HepG2 (cell line): ENCODE measurements at regions not wholly inside any gene's neighbourhood (a gene's known extent, or its start where the extent isn't known, plus 50 kb on each side); places are given as distances from the start of the nearest gene placed in this dataset.

Experiments used
- ATAC-seq: fragments of 200-7000 bp; cut with Tn5 transposase; 3 replicates; pipeline ENCODE4 v1.9.1; 2020; ENCODE audit warnings: mild to moderate bottlenecking, moderate library complexity
- BruUV-seq: library from RNA; stranded (reverse); fragments of 400-500 nt; replicated peaks from 2 replicates; lab custom pipeline; 2021; lab: Mats Ljungman, UMichigan
- CTCF ChIA-PET: fragments of 300-600 bp; formaldehyde crosslinking; extraction: SDS; loops from one replicate; lab custom pipeline; 2021; ENCODE audit warnings: low total read pairs, inconsistent platforms, low intra/inter-chr PET ratio; lab: Yijun Ruan, JAX
- POLR2A ChIA-PET: fragments of 350-600 bp; sonication (Branson Sonifier 250); formaldehyde crosslinking; loops from one replicate; lab custom pipeline; 2020; ENCODE audit warnings: antibody characterized with exemption, inconsistent platforms; lab: Yijun Ruan, JAX
- DNase-seq: peaks from one replicate; pipeline ENCODE4 v3.0.0-alpha.2; 2015; ENCODE audit warnings: low spot score
- FAIRE-seq: peaks from 3 replicates; lab custom pipeline; 2011; peaks lifted over from hg19 to GRCh38; lab: Jason Lieb, UNC
- H2AFZ ChIP-seq: one replicate; pipeline ENCODE4 v1.6.1; 2011; ENCODE audit warnings: low read length, inconsistent platforms
- H3K27ac ChIP-seq: fragments of 300-600 bp; 3 replicates; pipeline ENCODE4 v1.8.0; 2011; ENCODE audit warnings: mixed run types, mild to moderate bottlenecking, mixed read lengths, low read length, inconsistent platforms; ENCODE audit not compliant: insufficient read depth; ENCODE audit errors: extremely low read length
- H3K27me3 ChIP-seq, 2 experiments: fragments of 200-600 bp in 1 of 2; 2 replicates in 1 of 2; 3 replicates in 1 of 2; pipeline versions ENCODE4 v1.6.0 to v1.8.0; 2011; ENCODE audit warnings: low read length in 2 of 2, mild to moderate bottlenecking in 2 of 2, moderate library complexity in 2 of 2, inconsistent platforms in 1 of 2; ENCODE audit not compliant: insufficient read depth in 2 of 2, control insufficient read depth in 1 of 2
- H3K36me3 ChIP-seq, 2 experiments: fragments of 200-600 bp in 1 of 2; replicated peaks in 1 of 2; 2 replicates in 1 of 2; 3 replicates in 1 of 2; pipeline versions ENCODE4 v1.5.1 to v1.8.0; 2011; ENCODE audit warnings: low read length in 2 of 2, inconsistent platforms in 1 of 2; ENCODE audit not compliant: insufficient read depth in 2 of 2, control insufficient read depth in 1 of 2
- H3K4me1 ChIP-seq: 2 replicates; pipeline ENCODE4 v1.5.1; 2012; ENCODE audit warnings: low read length, inconsistent platforms; ENCODE audit not compliant: insufficient read depth
- H3K4me2 ChIP-seq: 2 replicates; pipeline ENCODE4 v1.6.0; 2011; ENCODE audit warnings: low read depth, low read length, inconsistent platforms
- H3K4me3 ChIP-seq, 3 experiments: fragments of 200-600 bp in 1 of 3; sonication (generic), shearing (Covaris generic) in 1 of 3; replicated peaks in 1 of 3; 2 replicates each; pipeline ENCODE4 v1.5.1; 2011 to 2016; ENCODE audit warnings: low read length in 3 of 3, inconsistent platforms in 2 of 3, low read depth in 2 of 3, mild to moderate bottlenecking in 2 of 3, control low read depth in 1 of 3, mixed read lengths in 1 of 3; ENCODE audit not compliant: insufficient read depth in 1 of 3
- H3K79me2 ChIP-seq: one replicate; pipeline ENCODE4 v1.6.1; 2011; ENCODE audit warnings: low read length, inconsistent platforms; ENCODE audit not compliant: insufficient read depth
- H3K9ac ChIP-seq: 2 replicates; pipeline ENCODE4 v1.6.0; 2011; ENCODE audit warnings: mild to moderate bottlenecking, low read depth, low read length, inconsistent platforms; ENCODE audit not compliant: insufficient read depth
- H3K9me3 ChIP-seq: 2 replicates; pipeline ENCODE4 v1.5.1; 2012; ENCODE audit warnings: mild to moderate bottlenecking, low read length
- H4K20me1 ChIP-seq: 2 replicates; pipeline ENCODE4 v1.6.0; 2011; ENCODE audit warnings: inconsistent platforms, mild to moderate bottlenecking, low read length, moderate library complexity; ENCODE audit not compliant: insufficient read depth
- CEBPB ChIP-seq: IDR thresholded peaks from 2 replicates; pipeline ENCODE4 v1.6.1; 2011; ENCODE audit warnings: low read depth, low read length, improper control_type of control experiment, borderline replicate concordance
- CEBPG ChIP-seq: IDR thresholded peaks from 2 replicates; pipeline ENCODE4 v1.6.1; 2016
- RFX1 ChIP-seq: fragments of 450-650 bp; IDR thresholded peaks from 2 replicates; pipeline ENCODE4 v1.6.1; 2017
- STAT5B ChIP-seq: sonication (generic); formaldehyde crosslinking; IDR thresholded peaks from 2 replicates; pipeline ENCODE4 v1.4.0; 2020; ENCODE audit warnings: missing genetic modification reagents
- YY1 ChIP-seq: IDR thresholded peaks from 2 replicates; pipeline ENCODE4 v1.6.1; 2011; ENCODE audit warnings: low read length, low read depth, moderate library complexity, mild to moderate bottlenecking; ENCODE audit not compliant: insufficient read depth, insufficient replicate concordance
- WGBS: methylation state at CpG from one replicate; pipeline ENCODE4 v1.1.6; 2017; ENCODE audit warnings: low lambda C conversion rate; 5-methylcytosine and 5-hydroxymethylcytosine counted together
- in situ Hi-C: cut with HindIII; loops from 2 replicates; pipeline ENCODE4 v1.10.0; 2017; ENCODE audit warnings: low pct_unique_long_range_greater_than_20kb; ENCODE audit not compliant: extremely low pct_ligation_motif_present
- intact Hi-C: fragments of 100-400 bp; cut with micrococcal nuclease; formaldehyde crosslinking; loops from one replicate; pipeline ENCODE4 v1.10.0; 2022; ENCODE audit not compliant: unreplicated experiment
- TF ChIP-seq, protein P1 (sequence below): sonication (generic); formaldehyde crosslinking; IDR thresholded peaks from 2 replicates; pipeline ENCODE4 v1.5.1; 2020; ENCODE audit warnings: mild to moderate bottlenecking, missing genetic modification reagents, moderate library complexity
- TF ChIP-seq, protein P2 (sequence below): sonication (generic); formaldehyde crosslinking; IDR thresholded peaks from 2 replicates; pipeline ENCODE4 v1.9.0; 2022; ENCODE audit warnings: low read depth, missing genetic modification reagents
- TF ChIP-seq, protein P3 (sequence below): sonication (generic); formaldehyde crosslinking; IDR thresholded peaks from 2 replicates; pipeline ENCODE4 v1.4.0; 2020; ENCODE audit warnings: missing genetic modification reagents

DNA sequence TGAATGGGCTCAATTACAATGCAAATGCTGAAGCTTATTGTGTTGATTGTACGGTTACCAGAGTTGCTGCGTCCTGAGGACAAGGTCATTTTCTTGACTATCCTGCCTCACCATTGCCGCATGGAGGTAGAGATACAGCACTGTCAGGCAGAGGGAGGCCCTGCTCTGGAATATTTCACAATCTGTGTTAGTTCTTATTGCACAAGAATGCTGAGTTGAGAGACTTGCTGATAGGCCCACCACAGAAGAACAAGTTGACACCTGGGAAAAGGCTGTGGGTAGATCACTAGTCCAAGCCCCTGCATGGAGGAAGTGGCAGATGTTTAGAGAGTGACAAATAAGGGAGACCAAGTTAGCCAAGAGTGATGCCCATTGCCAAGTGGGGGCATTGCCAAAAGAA, 344.5 kb upstream of the ITGA1 start:
- no TSS peak for BruUV-seq
- CTCF ChIA-PET, result no interaction called here

More for the DNA sequence above, 344.5 kb upstream of the ITGA1 start:
- Histone ChIP-seq H3K27ac (no peak overlapping the region), H3K36me3 (no peaks in the 10 kb centered on the region), H3K9me3 (no peaks in the 10 kb centered on the region), H3K4me2 (no peak overlapping the region), H3K9ac (no peak overlapping the region), H3K4me1 (no peaks in the 10 kb centered on the region), H3K79me2 (no peaks in the 10 kb centered on the region), H2AFZ (no peak overlapping the region), H3K27me3 (no peaks in the 10 kb centered on the region), H4K20me1 (no peaks in the 10 kb centered on the region), H3K4me3 (no peak overlapping the region)
- intact Hi-C loops (no loop called here), in situ Hi-C loops (no loop called here)
- DNase-seq, result no peak
- 27% methylated on average over 3 of the region's 3 CpGs for WGBS
- POLR2A ChIA-PET, result no interaction called here
- ATAC-seq, result no peak
- TF ChIP-seq, protein P1, sequence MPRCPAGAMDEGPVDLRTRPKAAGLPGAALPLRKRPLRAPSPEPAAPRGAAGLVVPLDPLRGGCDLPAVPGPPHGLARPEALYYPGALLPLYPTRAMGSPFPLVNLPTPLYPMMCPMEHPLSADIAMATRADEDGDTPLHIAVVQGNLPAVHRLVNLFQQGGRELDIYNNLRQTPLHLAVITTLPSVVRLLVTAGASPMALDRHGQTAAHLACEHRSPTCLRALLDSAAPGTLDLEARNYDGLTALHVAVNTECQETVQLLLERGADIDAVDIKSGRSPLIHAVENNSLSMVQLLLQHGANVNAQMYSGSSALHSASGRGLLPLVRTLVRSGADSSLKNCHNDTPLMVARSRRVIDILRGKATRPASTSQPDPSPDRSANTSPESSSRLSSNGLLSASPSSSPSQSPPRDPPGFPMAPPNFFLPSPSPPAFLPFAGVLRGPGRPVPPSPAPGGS (CRISPR knock-in tag), result no peak
- peak; percentile 77 for TF ChIP-seq CEBPB
- TF ChIP-seq, protein P2, sequence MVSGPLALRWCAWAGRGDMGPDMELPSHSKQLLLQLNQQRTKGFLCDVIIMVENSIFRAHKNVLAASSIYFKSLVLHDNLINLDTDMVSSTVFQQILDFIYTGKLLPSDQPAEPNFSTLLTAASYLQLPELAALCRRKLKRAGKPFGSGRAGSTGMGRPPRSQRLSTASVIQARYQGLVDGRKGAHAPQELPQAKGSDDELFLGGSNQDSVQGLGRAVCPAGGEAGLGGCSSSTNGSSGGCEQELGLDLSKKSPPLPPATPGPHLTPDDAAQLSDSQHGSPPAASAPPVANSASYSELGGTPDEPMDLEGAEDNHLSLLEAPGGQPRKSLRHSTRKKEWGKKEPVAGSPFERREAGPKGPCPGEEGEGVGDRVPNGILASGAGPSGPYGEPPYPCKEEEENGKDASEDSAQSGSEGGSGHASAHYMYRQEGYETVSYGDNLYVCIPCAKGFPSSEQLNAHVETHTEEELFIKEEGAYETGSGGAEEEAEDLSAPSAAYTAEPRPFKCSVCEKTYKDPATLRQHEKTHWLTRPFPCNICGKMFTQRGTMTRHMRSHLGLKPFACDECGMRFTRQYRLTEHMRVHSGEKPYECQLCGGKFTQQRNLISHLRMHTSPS (CRISPR knock-in tag), result no peak
- TF ChIP-seq, protein P3, sequence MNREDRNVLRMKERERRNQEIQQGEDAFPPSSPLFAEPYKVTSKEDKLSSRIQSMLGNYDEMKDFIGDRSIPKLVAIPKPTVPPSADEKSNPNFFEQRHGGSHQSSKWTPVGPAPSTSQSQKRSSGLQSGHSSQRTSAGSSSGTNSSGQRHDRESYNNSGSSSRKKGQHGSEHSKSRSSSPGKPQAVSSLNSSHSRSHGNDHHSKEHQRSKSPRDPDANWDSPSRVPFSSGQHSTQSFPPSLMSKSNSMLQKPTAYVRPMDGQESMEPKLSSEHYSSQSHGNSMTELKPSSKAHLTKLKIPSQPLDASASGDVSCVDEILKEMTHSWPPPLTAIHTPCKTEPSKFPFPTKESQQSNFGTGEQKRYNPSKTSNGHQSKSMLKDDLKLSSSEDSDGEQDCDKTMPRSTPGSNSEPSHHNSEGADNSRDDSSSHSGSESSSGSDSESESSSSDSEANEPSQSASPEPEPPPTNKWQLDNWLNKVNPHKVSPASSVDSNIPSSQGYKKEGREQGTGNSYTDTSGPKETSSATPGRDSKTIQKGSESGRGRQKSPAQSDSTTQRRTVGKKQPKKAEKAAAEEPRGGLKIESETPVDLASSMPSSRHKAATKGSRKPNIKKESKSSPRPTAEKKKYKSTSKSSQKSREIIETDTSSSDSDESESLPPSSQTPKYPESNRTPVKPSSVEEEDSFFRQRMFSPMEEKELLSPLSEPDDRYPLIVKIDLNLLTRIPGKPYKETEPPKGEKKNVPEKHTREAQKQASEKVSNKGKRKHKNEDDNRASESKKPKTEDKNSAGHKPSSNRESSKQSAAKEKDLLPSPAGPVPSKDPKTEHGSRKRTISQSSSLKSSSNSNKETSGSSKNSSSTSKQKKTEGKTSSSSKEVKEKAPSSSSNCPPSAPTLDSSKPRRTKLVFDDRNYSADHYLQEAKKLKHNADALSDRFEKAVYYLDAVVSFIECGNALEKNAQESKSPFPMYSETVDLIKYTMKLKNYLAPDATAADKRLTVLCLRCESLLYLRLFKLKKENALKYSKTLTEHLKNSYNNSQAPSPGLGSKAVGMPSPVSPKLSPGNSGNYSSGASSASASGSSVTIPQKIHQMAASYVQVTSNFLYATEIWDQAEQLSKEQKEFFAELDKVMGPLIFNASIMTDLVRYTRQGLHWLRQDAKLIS (CRISPR knock-in tag), result no peak
- TF ChIP-seq RFX1, result no peak
- no peak for TF ChIP-seq YY1
- TF ChIP-seq STAT5B (CRISPR knock-in tag), result no peak
- peak; percentile 16; the same call in 1 of the 2 replicates for TF ChIP-seq CEBPG (CRISPR knock-in tag)
- no peak for FAIRE-seq
